HG03432 (cell line): ENCODE measurements at regions not wholly inside any gene's neighbourhood (a gene's known extent, or its start where the extent isn't known, plus 50 kb on each side); places are given as distances from the start of the nearest gene placed in this dataset.

Experiments
- ATAC-seq: cut with Tn5 transposase; IDR thresholded peaks from one replicate; pipeline ENCODE4 v1.9.1; 2021; ENCODE audit warnings: mild to moderate bottlenecking, moderate library complexity; ENCODE audit not compliant: unreplicated experiment

GRCh38 chr16:52896478-52897164 is 156.1 kb downstream of the CHD9NB start:
- ATAC-seq: no peak

- ATAC-seq: no peak
Measured at GRCh38 chr16:52874042-52874441, 178.7 kb downstream of the CHD9NB start.

GRCh38 chr16:52872731-52873130 is 180.0 kb downstream of the CHD9NB start:
- ATAC-seq: no peak

- no peak for ATAC-seq
Measured at GRCh38 chr16:52871481-52871880, 181.2 kb downstream of the CHD9NB start.

- ATAC-seq: no peak
Measured at GRCh38 chr16:52869243-52869642, 183.5 kb downstream of the CHD9NB start.

- ATAC-seq: no peak
Measured at GRCh38 chr16:52863000-52863399, 189.7 kb downstream of the CHD9NB start.

- no peak for ATAC-seq
Measured at GRCh38 chr16:52861614-52862022, 191.1 kb downstream of the CHD9NB start.

- ATAC-seq: no peak
Measured at GRCh38 chr16:52855463-52855862, 197.2 kb downstream of the CHD9NB start.

- no peak for ATAC-seq
Measured at GRCh38 chr16:52852978-52853377, 199.7 kb downstream of the CHD9NB start.

GRCh38 chr16:52851211-52851740 is 201.4 kb downstream of the CHD9NB start:
- ATAC-seq: no peak

GRCh38 chr16:52843381-52843780 is 209.3 kb downstream of the CHD9NB start:
- no peak for ATAC-seq

- ATAC-seq: no peak
Measured at GRCh38 chr16:52837251-52837650, 215.4 kb downstream of the CHD9NB start.

GRCh38 chr16:52834736-52835465 is 217.8 kb downstream of the CHD9NB start:
- no peak for ATAC-seq

GRCh38 chr16:52832771-52833170 is 219.9 kb downstream of the CHD9NB start:
- ATAC-seq: no peak

- ATAC-seq: no peak
Measured at GRCh38 chr16:52827456-52827855, 225.2 kb downstream of the CHD9NB start.

- ATAC-seq: no peak
Measured at GRCh38 chr16:52825892-52826291, 226.8 kb downstream of the CHD9NB start.

GRCh38 chr16:52819808-52820207 is 232.9 kb downstream of the CHD9NB start:
- no peak for ATAC-seq

GRCh38 chr16:52819405-52819804 is 233.3 kb downstream of the CHD9NB start:
- ATAC-seq: no peak

GRCh38 chr16:52817696-52818095 is 235.0 kb downstream of the CHD9NB start:
- no peak for ATAC-seq

- no peak for ATAC-seq
Measured at GRCh38 chr16:52816993-52817392, 235.7 kb downstream of the CHD9NB start.

- ATAC-seq: no peak
Measured at GRCh38 chr16:52812678-52813556, 239.8 kb downstream of the CHD9NB start.
